ENCODE measurements at regions not wholly inside any gene's neighbourhood (a gene's known extent, or its start where the extent isn't known, plus 50 kb on each side); places are given as distances from the start of the nearest gene placed in this dataset.

GRCh38 chr22:45094825-45095224, 68.9 kb upstream of the NUP50 start:
- no peak for DNase-seq (ENCODE audit: low read depth in 2 of 2)

DNA sequence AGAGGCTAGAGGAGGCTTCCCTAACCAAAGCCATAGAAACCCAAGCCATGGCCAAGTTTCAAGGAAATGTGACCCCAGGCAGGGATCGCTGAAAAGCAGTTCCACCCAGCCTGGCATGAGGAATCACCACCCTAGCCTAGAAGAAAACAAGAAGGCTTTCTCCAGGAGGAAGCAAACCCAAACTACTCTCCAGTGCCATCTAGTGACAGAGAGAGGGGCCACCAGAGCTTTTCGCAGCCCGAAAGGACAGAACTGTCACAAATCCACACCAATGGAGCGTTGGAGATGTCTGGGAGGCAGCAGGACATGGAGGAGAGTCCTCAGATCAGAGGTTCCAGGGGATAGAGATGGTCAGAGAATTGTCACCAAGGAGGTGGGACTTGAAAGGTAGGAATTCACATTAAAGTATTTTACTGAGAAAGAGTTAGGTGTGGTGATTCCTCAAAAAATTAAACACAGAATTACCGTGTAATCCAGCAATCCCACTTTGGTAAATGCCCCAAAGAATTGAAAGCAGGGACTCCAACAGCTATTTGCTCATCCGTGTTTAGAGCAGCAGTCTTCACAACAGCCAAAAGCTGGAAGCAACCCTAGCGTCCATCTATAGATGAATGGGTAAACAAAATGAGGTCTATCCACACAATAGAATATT, 67.3 kb upstream of the NUP50 start:
- DNase-seq (ENCODE audit: low read depth in 2 of 2), result peak in 1 of 2 donors; percentile 37

GRCh38 chr22:45097061-45097460, 66.7 kb upstream of the NUP50 start:
- no peak for DNase-seq (ENCODE audit: low read depth in 2 of 2)

DNA sequence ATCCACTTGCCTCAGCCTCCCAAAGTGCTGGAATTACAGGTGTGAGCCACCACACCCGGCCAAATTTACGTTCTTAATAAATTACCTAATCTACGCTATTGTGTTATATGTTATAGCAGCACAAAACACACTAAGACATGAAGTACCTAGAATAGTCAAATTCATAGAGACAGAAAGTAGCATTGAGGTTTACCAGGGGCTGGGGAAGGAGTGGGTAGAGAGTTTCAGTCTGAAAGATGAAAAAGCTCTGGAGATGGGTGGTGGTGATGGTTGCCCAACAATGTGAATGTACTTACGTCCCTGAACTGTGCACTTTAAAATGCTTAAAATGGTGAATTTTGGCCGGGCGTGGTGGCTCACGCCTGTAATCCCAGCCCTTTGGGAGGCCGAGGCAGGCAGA, 65.7 kb upstream of the NUP50 start:
- no peak for DNase-seq (ENCODE audit: low read depth in 2 of 2)

DNA sequence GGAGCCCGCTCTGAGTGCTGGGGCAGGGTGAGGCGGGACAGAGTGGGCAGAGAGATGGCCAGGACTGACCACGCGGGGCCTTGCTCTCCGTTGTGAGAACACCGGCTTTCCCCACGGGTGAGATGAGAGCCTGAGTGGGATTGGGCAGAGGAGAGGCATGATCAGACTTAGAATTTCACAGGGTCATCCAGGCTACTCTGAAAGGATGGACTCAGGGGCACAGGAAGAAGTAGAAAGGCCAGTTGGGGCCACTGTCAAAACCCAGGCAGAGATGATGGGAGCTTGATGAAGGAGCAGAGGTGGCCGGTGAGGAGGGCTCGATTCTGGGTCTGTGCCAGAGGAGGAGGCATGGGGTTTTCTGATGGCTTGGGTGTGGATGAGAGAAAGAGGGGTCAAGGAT, 63.8 kb upstream of the NUP50 start:
- DNase-seq (ENCODE audit: low read depth in 2 of 2), result no peak

DNA sequence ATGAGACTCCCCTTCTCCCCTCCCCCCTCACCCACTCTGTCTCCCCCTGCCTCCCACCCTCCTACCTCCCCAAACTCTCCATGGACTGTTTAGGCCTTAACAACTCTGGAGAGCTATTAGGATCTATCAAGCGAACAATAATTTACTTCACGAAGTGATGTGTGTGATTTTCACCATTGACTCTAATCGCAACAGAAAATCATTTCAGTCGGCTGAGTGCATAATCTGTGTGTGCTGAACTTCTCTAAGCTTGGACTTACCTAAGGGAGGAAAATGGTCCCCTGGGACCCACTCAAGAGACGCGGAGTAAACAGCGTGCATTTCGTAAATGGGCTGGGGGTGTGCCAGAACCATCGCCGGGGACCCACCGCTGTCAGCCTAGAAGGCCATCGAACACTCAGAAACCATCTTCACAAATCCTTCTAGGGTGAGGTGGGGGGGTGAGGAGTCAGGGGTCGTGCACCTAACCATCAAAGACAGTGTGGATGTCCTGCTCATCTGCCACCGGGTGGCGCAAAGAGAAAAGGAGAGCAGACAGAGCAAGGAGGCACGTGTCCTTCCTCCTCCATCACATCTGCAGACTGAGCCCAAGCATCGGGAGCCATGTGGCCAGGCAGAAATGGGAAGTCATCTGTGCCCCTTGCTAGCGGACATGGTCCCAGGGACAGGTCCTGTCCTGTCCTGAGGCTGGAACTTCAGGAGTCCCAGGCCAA, 62.1 kb upstream of the NUP50 start:
- DNase-seq (ENCODE audit: low read depth in 2 of 2), result no peak

DNA sequence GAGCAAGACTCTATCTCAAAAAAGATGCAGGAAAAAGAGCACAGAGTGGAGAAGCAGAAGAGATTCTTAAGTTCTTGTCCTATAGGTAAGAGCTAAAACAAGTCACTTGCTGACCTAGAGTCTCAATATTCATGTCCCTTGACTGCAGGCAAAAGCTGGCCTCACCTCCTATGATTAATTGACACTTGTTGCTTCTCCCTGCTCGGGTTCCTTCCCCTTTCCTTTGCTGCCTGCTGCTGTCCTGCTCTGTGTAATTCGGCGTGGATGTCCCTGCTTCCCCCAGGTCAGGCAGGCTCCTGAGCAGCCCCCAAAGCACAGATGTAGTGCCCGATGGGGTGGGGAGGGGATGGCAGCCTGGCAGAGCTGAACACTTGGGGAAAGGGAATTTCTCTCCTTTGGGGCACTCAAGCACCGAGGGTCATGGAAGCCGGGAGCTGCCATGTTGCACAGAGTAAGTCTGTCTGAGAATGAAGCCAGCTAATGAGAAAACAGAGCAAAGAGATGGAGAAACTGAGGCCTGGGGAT, 60.8 kb upstream of the NUP50 start:
- no peak for DNase-seq (ENCODE audit: low read depth in 2 of 2)

DNA sequence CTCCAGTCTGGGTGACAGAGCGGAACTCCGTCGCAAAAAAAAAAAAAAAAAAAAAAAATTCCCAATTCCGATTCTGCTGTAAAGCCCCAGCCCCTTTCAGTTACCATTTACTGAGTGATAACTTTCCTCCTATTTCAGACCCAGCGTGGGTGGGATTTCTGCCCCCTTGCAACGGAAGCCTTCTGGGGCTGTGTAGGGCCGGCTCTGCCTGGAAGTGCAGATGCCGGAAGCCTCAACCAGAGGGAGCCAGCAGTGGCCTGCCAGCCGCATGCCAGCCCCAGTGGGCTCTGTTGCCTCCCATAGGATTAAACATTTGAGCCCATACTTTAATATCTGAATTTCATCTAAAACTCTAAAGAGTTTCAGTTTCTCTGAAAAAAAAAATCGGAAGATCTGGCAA, 60.0 kb upstream of the NUP50 start:
- no peak for DNase-seq (ENCODE audit: low read depth in 2 of 2)

DNA sequence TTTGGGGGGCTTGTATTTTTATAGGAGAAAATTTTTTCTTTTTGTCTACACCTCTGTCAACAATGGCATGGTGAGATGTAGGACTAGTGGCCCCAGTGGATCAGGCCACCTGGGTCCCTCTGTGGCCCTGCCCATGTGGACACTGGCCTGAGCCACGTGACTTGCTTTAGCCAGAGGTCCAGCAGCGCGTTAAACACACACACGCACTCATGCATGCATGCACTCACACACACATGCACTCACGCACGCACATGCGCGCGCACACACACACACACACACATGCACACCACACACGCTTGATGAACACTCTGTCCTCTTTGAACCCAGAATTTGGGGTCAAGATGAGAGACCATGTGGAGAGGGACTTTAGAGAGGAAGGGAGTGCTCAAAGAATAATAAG, 59.4 kb upstream of the NUP50 start:
- DNase-seq (ENCODE audit: low read depth in 2 of 2), result no peak

- DNase-seq (ENCODE audit: low read depth in 2 of 2), result no peak
Observed at GRCh38 chr22:45105281-45105702, 58.4 kb upstream of the NUP50 start.

GRCh38 chr22:45107671-45108070, 56.1 kb upstream of the NUP50 start:
- DNase-seq (ENCODE audit: low read depth in 2 of 2), result no peak

- no peak for DNase-seq (ENCODE audit: low read depth in 2 of 2)
Observed at GRCh38 chr22:45112136-45112879, 51.4 kb upstream of the NUP50 start.
